HG03097 (cell line): ENCODE measurements at regions not wholly inside any gene's neighbourhood (a gene's known extent, or its start where the extent isn't known, plus 50 kb on each side); places are given as distances from the start of the nearest gene placed in this dataset.
"Not testable (repeated sequence)": the region's sequence is repeated elsewhere in the genome, so short reads cannot be mapped to it uniquely, and the experiment has no call there.

Experiments
- ATAC-seq: cut with Tn5 transposase; IDR thresholded peaks from one replicate; pipeline ENCODE4 v1.9.1; 2021; ENCODE audit not compliant: unreplicated experiment, low FRiP score

- ATAC-seq = no peak
These were observed 457.0 kb upstream of the MYT1L start for GRCh38 chr2:2788076-2788475.

- no peak for ATAC-seq
These were observed 456.3 kb upstream of the MYT1L start for GRCh38 chr2:2787301-2787907.

GRCh38 chr2:2782007-2782406, 450.9 kb upstream of the MYT1L start:
- ATAC-seq = no peak

GRCh38 chr2:2779727-2780126, 448.7 kb upstream of the MYT1L start:
- ATAC-seq = no peak

GRCh38 chr2:2777876-2778275, 446.8 kb upstream of the MYT1L start:
- ATAC-seq = no peak

- no peak for ATAC-seq
These were observed 446.1 kb upstream of the MYT1L start for GRCh38 chr2:2777213-2777612.

- no peak for ATAC-seq
These were observed 443.9 kb upstream of the MYT1L start for GRCh38 chr2:2775018-2775417.

- no peak for ATAC-seq
These were observed 442.6 kb upstream of the MYT1L start for GRCh38 chr2:2773692-2774091.

- ATAC-seq = not testable (repeated sequence)
These were observed 442.0 kb upstream of the MYT1L start for GRCh38 chr2:2773080-2773479.

- no peak for ATAC-seq
These were observed 440.8 kb upstream of the MYT1L start for GRCh38 chr2:2771721-2772411.

GRCh38 chr2:2769481-2770431, 438.7 kb upstream of the MYT1L start:
- no peak for ATAC-seq

GRCh38 chr2:2768476-2768875, 437.4 kb upstream of the MYT1L start:
- ATAC-seq = no peak

GRCh38 chr2:2767837-2768236, 436.8 kb upstream of the MYT1L start:
- no peak for ATAC-seq

GRCh38 chr2:2765839-2766495, 434.9 kb upstream of the MYT1L start:
- no peak for ATAC-seq

GRCh38 chr2:2765176-2765800, 434.2 kb upstream of the MYT1L start:
- no peak for ATAC-seq

- ATAC-seq = no peak
These were observed 433.7 kb upstream of the MYT1L start for GRCh38 chr2:2764739-2765138.

GRCh38 chr2:2764001-2764355, 432.9 kb upstream of the MYT1L start:
- ATAC-seq = no peak

GRCh38 chr2:2763351-2764000, 432.4 kb upstream of the MYT1L start:
- ATAC-seq = no peak

GRCh38 chr2:2762913-2763312, 431.8 kb upstream of the MYT1L start:
- no peak for ATAC-seq
